Kidney epithelial cell (primary cell): ENCODE measurements at regions not wholly inside any gene's neighbourhood (a gene's known extent, or its start where the extent isn't known, plus 50 kb on each side); places are given as distances from the start of the nearest gene placed in this dataset.

Experiments
- DNase-seq: peaks from one replicate; pipeline ENCODE4 v3.0.0-alpha.2; 2010; ENCODE audit warnings: low read depth
- H3K27me3 ChIP-seq: 2 replicates; pipeline ENCODE4 v1.6.0; 2011; ENCODE audit warnings: low read length; ENCODE audit not compliant: control insufficient read depth, insufficient read depth
- H3K36me3 ChIP-seq: 2 replicates; pipeline ENCODE4 v1.5.1; 2011; ENCODE audit warnings: low read length; ENCODE audit not compliant: control insufficient read depth, insufficient read depth
- H3K4me3 ChIP-seq: 2 replicates; pipeline ENCODE4 v1.5.1; 2011; ENCODE audit warnings: low read depth, mild to moderate bottlenecking, control low read depth, low read length
- CTCF ChIP-seq: IDR thresholded peaks from 2 replicates; pipeline ENCODE4 v1.5.1; 2011; ENCODE audit warnings: mild to moderate bottlenecking, moderate library complexity, low read length, control low read depth, inconsistent platforms; ENCODE audit not compliant: insufficient read depth, poor library complexity, severe bottlenecking

- no peaks in the 10 kb centered on the region for H3K36me3 ChIP-seq
- no peak for DNase-seq
- no peaks in the 10 kb centered on the region for H3K27me3 ChIP-seq
- H3K4me3 ChIP-seq = no peak overlapping the region
- no peak for TF ChIP-seq CTCF
Measured at GRCh38 chr21:21668198-21668597, 670.0 kb downstream of the NCAM2 start.

- H3K27me3 ChIP-seq = no peaks in the 10 kb centered on the region
- TF ChIP-seq CTCF = no peak
- DNase-seq = no peak
- H3K4me3 ChIP-seq = no peak overlapping the region
- no peaks in the 10 kb centered on the region for H3K36me3 ChIP-seq
Measured at GRCh38 chr21:21673959-21674358, 675.8 kb downstream of the NCAM2 start.

GRCh38 chr21:21675601-21676000, 677.4 kb downstream of the NCAM2 start:
- Histone ChIP-seq H3K36me3 (no peaks in the 10 kb centered on the region), H3K27me3 (no peaks in the 10 kb centered on the region), H3K4me3 (no peak overlapping the region)
- no peak for DNase-seq
- TF ChIP-seq CTCF = no peak

- no peaks in the 10 kb centered on the region for H3K36me3 ChIP-seq
- TF ChIP-seq CTCF = no peak
- no peak overlapping the region for H3K4me3 ChIP-seq
- H3K27me3 ChIP-seq = no peaks in the 10 kb centered on the region
- no peak for DNase-seq
Measured at GRCh38 chr21:21682172-21682571, 684.0 kb downstream of the NCAM2 start.

- no peaks in the 10 kb centered on the region for H3K36me3 ChIP-seq
- H3K4me3 ChIP-seq = no peak overlapping the region
- peak; percentile 35 for TF ChIP-seq CTCF
- H3K27me3 ChIP-seq = no peaks in the 10 kb centered on the region
- no peak for DNase-seq
Measured at GRCh38 chr21:21688889-21689288, 690.7 kb downstream of the NCAM2 start.

- no peaks in the 10 kb centered on the region for H3K36me3 ChIP-seq
- DNase-seq = no peak
- no peak overlapping the region for H3K4me3 ChIP-seq
- TF ChIP-seq CTCF = no peak
- no peaks in the 10 kb centered on the region for H3K27me3 ChIP-seq
Measured at GRCh38 chr21:21690068-21690665, 692.0 kb downstream of the NCAM2 start.
